Stimulated activated CD8-positive, alpha-beta memory T cell treated with anti-CD3 and anti-CD28 coated beads, Interleukin-7, amount 100 ng/mL, for 24 hours (primary cell): ENCODE measurements at regions not wholly inside any gene's neighbourhood (a gene's known extent, or its start where the extent isn't known, plus 50 kb on each side); places are given as distances from the start of the nearest gene placed in this dataset.

ENCODE experiments used
- DNase-seq: peaks from one replicate; pipeline ENCODE4 v3.0.0-alpha.2; 2020; ENCODE audit warnings: low read depth

- no peak for DNase-seq
These were observed 740.5 kb downstream of the GALR1 start for GRCh38 chr18:77990131-77990530.

- no peak for DNase-seq
These were observed 741.3 kb downstream of the GALR1 start for GRCh38 chr18:77990901-77991300.

GRCh38 chr18:77992057-77992456 is 742.4 kb downstream of the GALR1 start:
- DNase-seq: no peak

GRCh38 chr18:77993188-77993981 is 743.7 kb downstream of the GALR1 start:
- no peak for DNase-seq

GRCh38 chr18:77995593-77995992 is 745.9 kb downstream of the GALR1 start:
- no peak for DNase-seq

GRCh38 chr18:77996737-77997136 is 747.1 kb downstream of the GALR1 start:
- no peak for DNase-seq

GRCh38 chr18:78001811-78002210 is 752.2 kb downstream of the GALR1 start:
- no peak for DNase-seq

- DNase-seq: no peak
These were observed 756.5 kb downstream of the GALR1 start for GRCh38 chr18:78006006-78006773.

GRCh38 chr18:78006774-78007260 is 757.2 kb downstream of the GALR1 start:
- no peak for DNase-seq

- DNase-seq: no peak
These were observed 760.7 kb downstream of the GALR1 start for GRCh38 chr18:78010363-78010762.

GRCh38 chr18:78017869-78018268 is 768.2 kb downstream of the GALR1 start:
- no peak for DNase-seq

GRCh38 chr18:78021196-78021595 is 771.5 kb downstream of the GALR1 start:
- no peak for DNase-seq

- no peak for DNase-seq
These were observed 781.9 kb downstream of the GALR1 start for GRCh38 chr18:78031589-78031988.

- DNase-seq: no peak
These were observed 782.3 kb downstream of the GALR1 start for GRCh38 chr18:78031991-78032390.

- DNase-seq: no peak
These were observed 782.9 kb downstream of the GALR1 start for GRCh38 chr18:78032574-78032973.

GRCh38 chr18:78034755-78035154 is 785.1 kb downstream of the GALR1 start:
- no peak for DNase-seq

- no peak for DNase-seq
These were observed 791.6 kb downstream of the GALR1 start for GRCh38 chr18:78041218-78041617.

- no peak for DNase-seq
These were observed 797.0 kb downstream of the GALR1 start for GRCh38 chr18:78046631-78047030.

GRCh38 chr18:78049281-78049680 is 799.6 kb downstream of the GALR1 start:
- DNase-seq: no peak

GRCh38 chr18:78054801-78055200 is 805.2 kb downstream of the GALR1 start:
- no peak for DNase-seq

GRCh38 chr18:78056011-78056410 is 806.4 kb downstream of the GALR1 start:
- no peak for DNase-seq

- DNase-seq: no peak
These were observed 820.4 kb downstream of the GALR1 start for GRCh38 chr18:78069784-78070664.
